ENCODE measurements at regions not wholly inside any gene's neighbourhood (a gene's known extent, or its start where the extent isn't known, plus 50 kb on each side); places are given as distances from the start of the nearest gene placed in this dataset.

DNA sequence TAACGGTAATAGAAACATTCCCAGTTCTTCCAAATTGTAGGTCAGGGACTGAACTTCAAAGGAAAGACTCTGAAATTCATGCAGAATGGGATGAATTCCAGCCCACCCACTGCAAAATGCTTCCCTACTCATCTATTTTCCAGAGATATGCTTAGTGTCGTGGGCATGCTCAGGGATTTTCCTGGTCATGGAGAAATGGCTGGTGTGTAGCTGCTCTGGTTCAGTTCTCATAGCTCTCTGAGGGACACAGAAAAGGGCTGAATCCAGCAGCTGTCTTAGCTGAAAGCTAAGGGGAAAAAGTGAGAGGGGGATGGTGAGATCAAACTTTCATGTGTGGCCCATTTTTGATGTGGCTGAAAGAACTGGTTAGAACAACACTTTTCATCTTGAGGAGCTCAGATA, 72.9 kb upstream of the KRAS start:
- H3F3A ChIP-seq (ENCODE audit: insufficient read depth, low read depth) = no peaks in the 10 kb centered on the region
- no peaks in the 10 kb centered on the region for H4K20me1 ChIP-seq (ENCODE audit: insufficient read depth)
- H3K27ac ChIP-seq = no peak overlapping the region
- no peaks in the 10 kb centered on the region for H3K27me3 ChIP-seq (ENCODE audit: insufficient read depth, low read depth)
- no peaks in the 10 kb centered on the region for H3K36me3 ChIP-seq (ENCODE audit: low read depth)
- no peaks in the 10 kb centered on the region for H3K9me3 ChIP-seq (ENCODE audit: insufficient read depth, low read depth)
- no peaks in the 10 kb centered on the region for H3K9me2 ChIP-seq (ENCODE audit: insufficient read depth)
- BruUV-seq (replicated peaks) = no TSS peak
- no peak overlapping the region for H3K4me2 ChIP-seq
- no peak overlapping the region for H3K4me3 ChIP-seq
- no peak for DNase-seq
- intact Hi-C loops (cut with micrococcal nuclease; ENCODE audit: unreplicated experiment) = no loop called here
- no peaks in the 10 kb centered on the region for H3K79me2 ChIP-seq (ENCODE audit: low read depth)
- H2AFZ ChIP-seq = no peak overlapping the region
- TF ChIP-seq, protein P1, sequence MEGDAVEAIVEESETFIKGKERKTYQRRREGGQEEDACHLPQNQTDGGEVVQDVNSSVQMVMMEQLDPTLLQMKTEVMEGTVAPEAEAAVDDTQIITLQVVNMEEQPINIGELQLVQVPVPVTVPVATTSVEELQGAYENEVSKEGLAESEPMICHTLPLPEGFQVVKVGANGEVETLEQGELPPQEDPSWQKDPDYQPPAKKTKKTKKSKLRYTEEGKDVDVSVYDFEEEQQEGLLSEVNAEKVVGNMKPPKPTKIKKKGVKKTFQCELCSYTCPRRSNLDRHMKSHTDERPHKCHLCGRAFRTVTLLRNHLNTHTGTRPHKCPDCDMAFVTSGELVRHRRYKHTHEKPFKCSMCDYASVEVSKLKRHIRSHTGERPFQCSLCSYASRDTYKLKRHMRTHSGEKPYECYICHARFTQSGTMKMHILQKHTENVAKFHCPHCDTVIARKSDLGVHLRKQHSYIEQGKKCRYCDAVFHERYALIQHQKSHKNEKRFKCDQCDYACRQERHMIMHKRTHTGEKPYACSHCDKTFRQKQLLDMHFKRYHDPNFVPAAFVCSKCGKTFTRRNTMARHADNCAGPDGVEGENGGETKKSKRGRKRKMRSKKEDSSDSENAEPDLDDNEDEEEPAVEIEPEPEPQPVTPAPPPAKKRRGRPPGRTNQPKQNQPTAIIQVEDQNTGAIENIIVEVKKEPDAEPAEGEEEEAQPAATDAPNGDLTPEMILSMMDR (conservative IDR thresholded peaks at IDR 0.05) = no peak
- no peak for TF ChIP-seq EZH2 (IDR thresholded peaks at IDR 0.05; ENCODE audit: low read depth)
- POLR2A ChIA-PET (ENCODE audit: unreplicated experiment) = no interaction called here
- CTCF ChIA-PET = no interaction called here
- H3K4me1 ChIP-seq (replicated peaks; ENCODE audit: insufficient read depth) = no peaks in the 10 kb centered on the region

DNA sequence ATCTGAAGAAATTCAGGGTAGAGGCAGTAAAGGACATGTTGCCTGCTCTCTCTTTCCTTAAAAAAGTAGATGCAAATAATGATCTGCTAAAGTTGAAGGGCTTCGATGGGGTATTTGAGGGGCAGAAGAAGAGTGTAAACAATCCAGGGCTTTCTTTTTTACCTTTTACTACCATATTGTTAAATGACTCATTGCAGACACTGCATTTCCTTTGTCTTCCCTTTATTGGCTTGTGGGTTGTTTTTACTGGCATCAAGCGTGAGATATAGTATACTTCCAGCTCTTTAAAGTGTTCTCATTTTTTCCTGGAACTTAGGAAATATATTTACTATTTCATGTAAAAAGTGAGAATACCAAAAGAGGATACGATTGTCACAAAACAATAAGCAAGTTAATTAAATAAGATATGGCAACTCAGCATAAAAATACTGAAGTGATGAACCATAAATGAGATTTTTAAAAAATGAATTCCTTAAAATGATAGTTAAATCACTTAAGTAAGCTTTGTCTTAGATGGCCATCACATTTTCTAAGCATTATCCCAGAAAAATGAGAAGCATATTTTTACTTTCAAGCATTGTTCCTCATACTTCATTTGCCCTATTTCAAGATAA, 72.3 kb upstream of the KRAS start:
- TF ChIP-seq, protein P1 (conservative IDR thresholded peaks at IDR 0.05) = no peak
- TF ChIP-seq EZH2 (IDR thresholded peaks at IDR 0.05; ENCODE audit: low read depth) = no peak
- POLR2A ChIA-PET (ENCODE audit: unreplicated experiment) = no interaction called here
- no peaks in the 10 kb centered on the region for H3F3A ChIP-seq (ENCODE audit: insufficient read depth, low read depth)
- DNase-seq = no peak
- no peaks in the 10 kb centered on the region for H3K27me3 ChIP-seq (ENCODE audit: insufficient read depth, low read depth)
- no TSS peak for BruUV-seq (replicated peaks)
- H3K9me3 ChIP-seq (ENCODE audit: insufficient read depth, low read depth) = no peaks in the 10 kb centered on the region
- H3K79me2 ChIP-seq (ENCODE audit: low read depth) = no peaks in the 10 kb centered on the region
- no peak overlapping the region for H3K4me3 ChIP-seq
- no peaks in the 10 kb centered on the region for H3K9me2 ChIP-seq (ENCODE audit: insufficient read depth)
- H3K4me1 ChIP-seq (replicated peaks; ENCODE audit: insufficient read depth) = no peaks in the 10 kb centered on the region
- H3K4me2 ChIP-seq = no peak overlapping the region
- H4K20me1 ChIP-seq (ENCODE audit: insufficient read depth) = no peaks in the 10 kb centered on the region
- CTCF ChIA-PET = no interaction called here
- no peak overlapping the region for H3K27ac ChIP-seq
- intact Hi-C loops (cut with micrococcal nuclease; ENCODE audit: unreplicated experiment) = no loop called here
- H3K36me3 ChIP-seq (ENCODE audit: low read depth) = no peaks in the 10 kb centered on the region
- no peak overlapping the region for H2AFZ ChIP-seq

DNA sequence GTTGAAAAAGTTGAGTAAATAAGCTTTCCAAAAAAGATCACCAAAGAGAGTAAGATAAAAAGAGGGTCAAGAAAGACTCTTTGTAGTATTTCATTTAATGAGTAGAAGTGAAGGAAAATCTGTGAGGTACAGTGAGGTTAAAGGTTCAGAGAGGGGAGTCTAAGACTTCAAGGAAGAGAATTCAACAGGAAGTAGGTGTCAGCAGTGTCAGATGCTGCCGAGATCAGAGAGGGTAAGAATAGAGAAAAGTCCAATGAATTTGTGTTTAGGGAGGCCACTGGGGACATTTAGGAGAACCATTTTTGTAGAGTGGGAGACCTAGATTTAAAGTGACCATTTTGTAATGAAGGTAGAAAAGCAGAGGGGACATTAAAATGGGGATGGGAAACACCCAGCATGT, 71.6 kb upstream of the KRAS start:
- H3K27ac ChIP-seq = no peak overlapping the region
- no peaks in the 10 kb centered on the region for H3K9me3 ChIP-seq (ENCODE audit: insufficient read depth, low read depth)
- CTCF ChIA-PET = no interaction called here
- no peak for DNase-seq
- POLR2A ChIA-PET (ENCODE audit: unreplicated experiment) = no interaction called here
- TF ChIP-seq, protein P1 (conservative IDR thresholded peaks at IDR 0.05) = no peak
- TF ChIP-seq EZH2 (IDR thresholded peaks at IDR 0.05; ENCODE audit: low read depth) = no peak
- no peaks in the 10 kb centered on the region for H3K36me3 ChIP-seq (ENCODE audit: low read depth)
- no peak overlapping the region for H3K4me3 ChIP-seq
- no peak overlapping the region for H2AFZ ChIP-seq
- H3K4me1 ChIP-seq (replicated peaks; ENCODE audit: insufficient read depth) = no peaks in the 10 kb centered on the region
- no peaks in the 10 kb centered on the region for H3K9me2 ChIP-seq (ENCODE audit: insufficient read depth)
- BruUV-seq (replicated peaks) = no TSS peak
- no peaks in the 10 kb centered on the region for H3K27me3 ChIP-seq (ENCODE audit: insufficient read depth, low read depth)
- no peaks in the 10 kb centered on the region for H3F3A ChIP-seq (ENCODE audit: insufficient read depth, low read depth)
- H3K4me2 ChIP-seq = no peak overlapping the region
- no peaks in the 10 kb centered on the region for H3K79me2 ChIP-seq (ENCODE audit: low read depth)
- intact Hi-C loops (cut with micrococcal nuclease; ENCODE audit: unreplicated experiment) = no loop called here
- H4K20me1 ChIP-seq (ENCODE audit: insufficient read depth) = no peaks in the 10 kb centered on the region

Data from PC-9 (cell line).